SK-N-SH treated with all-trans-retinoic acid at 6 μM for 48 hours (cell line): ENCODE measurements at regions not wholly inside any gene's neighbourhood (a gene's known extent, or its start where the extent isn't known, plus 50 kb on each side); places are given as distances from the start of the nearest gene placed in this dataset.

Experiments
- ATAC-seq: fragments of 200-7000 bp; cut with Tn5 transposase; 3 replicates; pipeline ENCODE4 v1.9.1; 2020; ENCODE audit warnings: mild to moderate bottlenecking, moderate library complexity
- ARNTL ChIP-seq: fragments of 450-650 bp; formaldehyde crosslinking; IDR thresholded peaks from 2 replicates; pipeline ENCODE4 v1.5.0; 2020; ENCODE audit warnings: low read depth, mild to moderate bottlenecking, moderate library complexity, borderline replicate concordance
- BACH2 ChIP-seq: fragments of 250-450 bp; sonication (Bioruptor Pico); IDR thresholded peaks from 2 replicates; pipeline ENCODE4 v1.9.0; 2021; ENCODE audit warnings: mild to moderate bottlenecking, borderline replicate concordance
- CREB5 ChIP-seq: fragments of 250-450 bp; sonication (Bioruptor Pico); IDR thresholded peaks from 2 replicates; pipeline ENCODE4 v1.5.1; 2020; ENCODE audit warnings: low read depth, mild to moderate bottlenecking, moderate library complexity
- CSRNP3 ChIP-seq: fragments of 250-450 bp; sonication (Bioruptor Pico); IDR thresholded peaks from 2 replicates; pipeline ENCODE4 v1.5.1; 2021; ENCODE audit warnings: mild to moderate bottlenecking, moderate library complexity
- ESRRG ChIP-seq: fragments of 250-450 bp; sonication (Bioruptor Pico); IDR thresholded peaks from 2 replicates; pipeline ENCODE4 v1.6.1; 2021; ENCODE audit warnings: mild to moderate bottlenecking
- GLIS3 ChIP-seq: fragments of 250-450 bp; sonication (Bioruptor Pico); IDR thresholded peaks from 2 replicates; pipeline ENCODE4 v1.5.0; 2020; ENCODE audit warnings: mild to moderate bottlenecking, moderate library complexity
- ISL1 ChIP-seq: fragments of 250-450 bp; sonication (Bioruptor Pico); IDR thresholded peaks from 2 replicates; pipeline ENCODE4 v2.1.2; 2022; ENCODE audit warnings: mild to moderate bottlenecking, moderate library complexity
- OSR1 ChIP-seq: fragments of 250-450 bp; sonication (Bioruptor Pico); IDR thresholded peaks from 2 replicates; pipeline ENCODE4 v1.8.0; 2022; ENCODE audit warnings: moderate library complexity, mild to moderate bottlenecking, inconsistent platforms
- PATZ1 ChIP-seq: fragments of 250-450 bp; sonication (Bioruptor Pico); IDR thresholded peaks from 2 replicates; pipeline ENCODE4 v1.8.0; 2020; ENCODE audit warnings: mild to moderate bottlenecking, moderate library complexity, borderline replicate concordance
- POU6F1 ChIP-seq: fragments of 250-450 bp; sonication (Bioruptor Pico); IDR thresholded peaks from 2 replicates; pipeline ENCODE4 v1.8.0; 2021; ENCODE audit warnings: low read depth, mild to moderate bottlenecking, moderate library complexity, borderline replicate concordance
- PPARA ChIP-seq: fragments of 250-450 bp; sonication (Bioruptor Pico); IDR thresholded peaks from 2 replicates; pipeline ENCODE4 v1.5.0; 2020; ENCODE audit warnings: mild to moderate bottlenecking, borderline replicate concordance
- RARB ChIP-seq: fragments of 250-450 bp; sonication (Bioruptor Pico); IDR thresholded peaks from 2 replicates; pipeline ENCODE4 v1.8.0; 2021; ENCODE audit warnings: mild to moderate bottlenecking, moderate library complexity
- SNAI2 ChIP-seq: fragments of 250-450 bp; sonication (Bioruptor Pico); IDR thresholded peaks from 2 replicates; pipeline ENCODE4 v1.5.0; 2020; ENCODE audit warnings: mild to moderate bottlenecking, moderate library complexity
- TCF4 ChIP-seq: fragments of 250-450 bp; sonication (Bioruptor Pico); IDR thresholded peaks from 2 replicates; pipeline ENCODE4 v1.8.0; 2021; ENCODE audit warnings: mild to moderate bottlenecking, moderate library complexity, borderline replicate concordance
- TSHZ2 ChIP-seq: fragments of 250-450 bp; sonication (Bioruptor Pico); IDR thresholded peaks from 2 replicates; pipeline ENCODE4 v1.5.0; 2020; ENCODE audit warnings: mild to moderate bottlenecking, moderate library complexity
- ZC3H10 ChIP-seq: fragments of 250-450 bp; sonication (Bioruptor Pico); IDR thresholded peaks from 2 replicates; pipeline ENCODE4 v1.5.1; 2021; ENCODE audit warnings: mild to moderate bottlenecking, moderate library complexity
- ZFP3 ChIP-seq: fragments of 250-450 bp; sonication (Bioruptor Pico); IDR thresholded peaks from 2 replicates; pipeline ENCODE4 v1.5.0; 2020; ENCODE audit warnings: mild to moderate bottlenecking, moderate library complexity
- ZFP30 ChIP-seq: fragments of 450-650 bp; formaldehyde crosslinking; IDR thresholded peaks from 2 replicates; pipeline ENCODE4 v1.5.0; 2022; ENCODE audit warnings: mild to moderate bottlenecking, moderate library complexity
- ZNF565 ChIP-seq: fragments of 450-650 bp; formaldehyde crosslinking; conservative IDR thresholded peaks from 2 replicates; pipeline ENCODE4 v1.5.0; 2020; ENCODE audit warnings: low read depth, mild to moderate bottlenecking, moderate library complexity
- ZNF70 ChIP-seq: fragments of 450-650 bp; formaldehyde crosslinking; IDR thresholded peaks from 2 replicates; pipeline ENCODE4 v1.5.0; 2020; ENCODE audit warnings: mild to moderate bottlenecking, moderate library complexity
- ZNF8 ChIP-seq: fragments of 450-650 bp; formaldehyde crosslinking; IDR thresholded peaks from 2 replicates; pipeline ENCODE4 v1.5.0; 2020; ENCODE audit warnings: mild to moderate bottlenecking, moderate library complexity

GRCh38 chr10:110404413-110404812 is 93.3 kb upstream of the DUSP5 start (continued):
- no peak for TF ChIP-seq CSRNP3 (CRISPR knock-in tag)
- TF ChIP-seq TCF4 (CRISPR knock-in tag) = no peak

GRCh38 chr10:110404825-110405224 is 92.9 kb upstream of the DUSP5 start:
- TF ChIP-seq PPARA (CRISPR knock-in tag) = no peak
- no peak for TF ChIP-seq PATZ1 (CRISPR knock-in tag)
- no peak for TF ChIP-seq BACH2
- TF ChIP-seq GLIS3 (CRISPR knock-in tag) = no peak
- TF ChIP-seq ZC3H10 = no peak
- no peak for TF ChIP-seq RARB (CRISPR knock-in tag)
- TF ChIP-seq CREB5 (CRISPR knock-in tag) = no peak
- no peak for TF ChIP-seq ZFP3
- TF ChIP-seq ARNTL (CRISPR knock-in tag) = no peak
- TF ChIP-seq ZNF70 (CRISPR knock-in tag) = no peak
- no peak for TF ChIP-seq TCF4 (CRISPR knock-in tag)
- TF ChIP-seq ZNF8 (CRISPR knock-in tag) = no peak
- no peak for ATAC-seq

GRCh38 chr10:110405380-110405779 is 92.3 kb upstream of the DUSP5 start:
- TF ChIP-seq RARB (CRISPR knock-in tag) = no peak
- no peak for ATAC-seq

GRCh38 chr10:110407301-110408170 is 90.2 kb upstream of the DUSP5 start:
- TF ChIP-seq SNAI2 (CRISPR knock-in tag) (no peak), POU6F1 (CRISPR knock-in tag) (no peak), ZNF70 (CRISPR knock-in tag) (no peak), TCF4 (CRISPR knock-in tag) (no peak), CSRNP3 (CRISPR knock-in tag) (no peak), CREB5 (CRISPR knock-in tag) (no peak), TSHZ2 (no peak), OSR1 (no peak), ZNF565 (no peak), ZC3H10 (no peak), GLIS3 (CRISPR knock-in tag) (no peak), BACH2 (no peak), ISL1 (CRISPR knock-in tag) (no peak), ZFP3 (no peak), ZFP30 (CRISPR knock-in tag) (no peak), ZNF8 (CRISPR knock-in tag) (no peak), PPARA (CRISPR knock-in tag) (no peak), ESRRG (CRISPR knock-in tag) (no peak)
- no peak for ATAC-seq
